ENCODE measurements at regions not wholly inside any gene's neighbourhood (a gene's known extent, or its start where the extent isn't known, plus 50 kb on each side); places are given as distances from the start of the nearest gene placed in this dataset.
"Not testable (repeated sequence)": the region's sequence is repeated elsewhere in the genome, so short reads cannot be mapped to it uniquely, and the experiment has no call there.

GRCh38 chr4:64062991-64063390 is 346.3 kb downstream of the TECRL start:
- Histone ChIP-seq H2AK5ac (ENCODE audit: low read depth, low read length) (no peak overlapping the region), H4K5ac (ENCODE audit: low read depth, low read length) (no peak overlapping the region)
- no CpG with 5 or more reads among the region's 1 CpG for WGBS, 2 experiments (ENCODE audit: extremely low coverage in 2 of 2, insufficient read length in 1 of 2)

GRCh38 chr4:64037033-64037432 is 372.2 kb downstream of the TECRL start:
- H2BK120ac ChIP-seq (ENCODE audit: low read depth, low read length); H3K9me1 ChIP-seq (ENCODE audit: insufficient read depth, low read length); intact Hi-C loops (cut with micrococcal nuclease); H4K8ac ChIP-seq (ENCODE audit: low read depth in 2 of 2, low read length in 2 of 2); H2BK5ac ChIP-seq (ENCODE audit: low read depth, low read length, poor library complexity, severe bottlenecking); H3K36me3 ChIP-seq (ENCODE audit: control insufficient read depth, insufficient read depth, low read length); H2BK20ac ChIP-seq (ENCODE audit: low read depth, low read length); H3K27ac ChIP-seq (ENCODE audit: insufficient read depth, low read length); H4K5ac ChIP-seq (ENCODE audit: low read depth, low read length); ATAC-seq (ENCODE audit: low read depth); H3K4ac ChIP-seq (ENCODE audit: low read depth, low read length); in situ Hi-C loops (cut with MboI; ENCODE audit: low sequenced_read_pairs); H3K14ac ChIP-seq (replicated peaks; ENCODE audit: low read depth, low read length); H3K18ac ChIP-seq (ENCODE audit: low read depth, low read length); CTCF ChIA-PET; dilution Hi-C loops (cut with HindIII; ENCODE audit: low sequenced_read_pairs, unreplicated experiment); H3K4me2 ChIP-seq (ENCODE audit: low read depth, low read length); H3K9me3 ChIP-seq (ENCODE audit: control insufficient read depth, insufficient read depth, low read length); BruUV-seq (replicated peaks); H2AK5ac ChIP-seq (ENCODE audit: low read depth, low read length); H3K23ac ChIP-seq (ENCODE audit: low read depth, low read length); H3K56ac ChIP-seq (ENCODE audit: extremely low read depth, insufficient read depth, low read length); H2AFZ ChIP-seq (replicated peaks; ENCODE audit: low read length, poor library complexity); DNase-seq; H3K4me3 ChIP-seq (ENCODE audit: insufficient read depth, low read depth, low read length); H2BK15ac ChIP-seq (ENCODE audit: low read depth, low read length); POLR2A ChIA-PET (ENCODE audit: unreplicated experiment); H3K4me1 ChIP-seq (ENCODE audit: control insufficient read depth, insufficient read depth, low read length); H4K91ac ChIP-seq (ENCODE audit: insufficient read depth, low read depth, low read length); H2AK9ac ChIP-seq (replicated peaks; ENCODE audit: low read depth, low read length, poor library complexity); H3K79me1 ChIP-seq (ENCODE audit: low read depth in 1 of 2, low read length in 2 of 2); H3K9ac ChIP-seq (ENCODE audit: low read depth, low read length); H4K20me1 ChIP-seq (ENCODE audit: insufficient read depth, low read length); H3K27me3 ChIP-seq (ENCODE audit: control insufficient read depth, insufficient read depth, low read length): not testable (repeated sequence)
- no CpG with 5 or more reads among the region's 23 CpGs for WGBS, 2 experiments (ENCODE audit: extremely low coverage in 2 of 2, insufficient read length in 1 of 2)

More at GRCh38 chr4:64062991-64063390, 346.3 kb downstream of the TECRL start:
- Histone ChIP-seq H3K4me1 (ENCODE audit: control insufficient read depth, insufficient read depth, low read length) (no peaks in the 10 kb centered on the region), H2AK9ac (replicated peaks; ENCODE audit: low read depth, low read length, poor library complexity) (no peak overlapping the region), H2BK15ac (ENCODE audit: low read depth, low read length) (no peak overlapping the region), H2BK20ac (ENCODE audit: low read depth, low read length) (no peak overlapping the region), H3K9me1 (ENCODE audit: insufficient read depth, low read length) (no peaks in the 10 kb centered on the region), H3K36me3 (ENCODE audit: control insufficient read depth, insufficient read depth, low read length) (no peaks in the 10 kb centered on the region), H3K18ac (ENCODE audit: low read depth, low read length) (no peak overlapping the region), H3K27me3 (ENCODE audit: control insufficient read depth, insufficient read depth, low read length) (no peaks in the 10 kb centered on the region), H3K4ac (ENCODE audit: low read depth, low read length) (no peak overlapping the region), H3K23ac (ENCODE audit: low read depth, low read length) (no peak overlapping the region), H4K20me1 (ENCODE audit: insufficient read depth, low read length) (no peaks in the 10 kb centered on the region), H3K4me3 (ENCODE audit: insufficient read depth, low read depth, low read length) (no peak overlapping the region), H3K4me2 (ENCODE audit: low read depth, low read length) (no peak overlapping the region), H3K79me1 (ENCODE audit: low read depth in 1 of 2, low read length in 2 of 2) (no peaks in the 10 kb centered on the region), H2BK120ac (ENCODE audit: low read depth, low read length) (no peak overlapping the region), H3K56ac (ENCODE audit: extremely low read depth, insufficient read depth, low read length) (no peak overlapping the region), H3K27ac (ENCODE audit: insufficient read depth, low read length) (no peak overlapping the region), H4K91ac (ENCODE audit: insufficient read depth, low read depth, low read length) (no peak overlapping the region), H3K9ac (ENCODE audit: low read depth, low read length) (no peak overlapping the region), H2BK5ac (ENCODE audit: low read depth, low read length, poor library complexity, severe bottlenecking) (no peak overlapping the region), H3K9me3 (ENCODE audit: control insufficient read depth, insufficient read depth, low read length) (no peaks in the 10 kb centered on the region), H3K14ac (replicated peaks; ENCODE audit: low read depth, low read length) (no peak overlapping the region), H2AFZ (replicated peaks; ENCODE audit: low read length, poor library complexity) (no peak overlapping the region), H4K8ac (ENCODE audit: low read depth in 2 of 2, low read length in 2 of 2) (no peak overlapping the region)
- no TSS peak for BruUV-seq (replicated peaks)
- TF ChIP-seq NFE2L2 (IDR thresholded peaks at IDR 0.05; ENCODE audit: low read depth, low read length) (no peak), FOS (IDR thresholded peaks at IDR 0.05; ENCODE audit: low read depth, low read length) (no peak), MAZ (IDR thresholded peaks at IDR 0.05; ENCODE audit: borderline replicate concordance, low read depth, low read length) (no peak), POLR2A (IDR thresholded peaks at IDR 0.05; ENCODE audit: low read depth, low read length) (no peak), CEBPB (IDR thresholded peaks at IDR 0.05; ENCODE audit: low read depth, low read length) (no peak), CHD1 (IDR thresholded peaks at IDR 0.05; ENCODE audit: low read depth, low read length) (no peak), RFX5 (IDR thresholded peaks at IDR 0.05; ENCODE audit: low read depth, low read length) (no peak)
- DNase-seq (no peak), ATAC-seq (ENCODE audit: low read depth) (no peak)
- in situ Hi-C loops (cut with MboI; ENCODE audit: low sequenced_read_pairs) (no loop called here), intact Hi-C loops (cut with micrococcal nuclease) (no loop called here), dilution Hi-C loops (cut with HindIII; ENCODE audit: low sequenced_read_pairs, unreplicated experiment) (no loop called here)
- POLR2A ChIA-PET (ENCODE audit: unreplicated experiment), result no interaction called here
- CTCF ChIA-PET, result no interaction called here

All from IMR-90 (cell line).